Liver (tissue), 3 donors: ENCODE measurements at regions not wholly inside any gene's neighbourhood (a gene's known extent, or its start where the extent isn't known, plus 50 kb on each side); places are given as distances from the start of the nearest gene placed in this dataset.

Experiments used
- FOXA1 ChIP-seq: IDR thresholded peaks from 2 replicates; pipeline ENCODE4 v1.6.1; 2016; ENCODE audit warnings: antibody characterized with exemption
- GABPA ChIP-seq, 2 donors: IDR thresholded peaks in 1 of 2; conservative IDR thresholded peaks in 1 of 2; 2 replicates each; pipeline ENCODE4 v1.6.1; 2016; ENCODE audit warnings: antibody characterized with exemption in 2 of 2, mild to moderate bottlenecking in 1 of 2, moderate library complexity in 1 of 2
- RAD21 ChIP-seq, 2 donors: IDR thresholded peaks; 2 replicates each; pipeline ENCODE4 v1.6.1; 2016; ENCODE audit warnings: antibody characterized with exemption in 2 of 2, mild to moderate bottlenecking in 2 of 2
- RXRA ChIP-seq, 2 donors: IDR thresholded peaks; 2 replicates each; pipeline ENCODE4 v1.6.1; 2017 to 2018; ENCODE audit warnings: antibody characterized with exemption in 2 of 2, mild to moderate bottlenecking in 1 of 2
- TAF1 ChIP-seq: conservative IDR thresholded peaks from 2 replicates; pipeline ENCODE4 v1.6.1; 2016; ENCODE audit warnings: antibody characterized with exemption, mild to moderate bottlenecking
- YY1 ChIP-seq: IDR thresholded peaks from 2 replicates; pipeline ENCODE4 v1.6.1; 2016; ENCODE audit warnings: antibody characterized with exemption, mild to moderate bottlenecking
- TF ChIP-seq, protein P1 (sequence below): fragments of 150-350 bp; IDR thresholded peaks from 2 replicates; pipeline ENCODE4 v1.5.1; 2017; ENCODE audit warnings: improper control_type of control experiment, low read depth, low read length; ENCODE audit not compliant: missing input control
- TF ChIP-seq, protein P2 (sequence below): IDR thresholded peaks from 2 replicates; pipeline ENCODE4 v1.6.1; 2016; ENCODE audit warnings: antibody characterized with exemption
- donor health status: healthy.
- donor health status: healthy.

DNA sequence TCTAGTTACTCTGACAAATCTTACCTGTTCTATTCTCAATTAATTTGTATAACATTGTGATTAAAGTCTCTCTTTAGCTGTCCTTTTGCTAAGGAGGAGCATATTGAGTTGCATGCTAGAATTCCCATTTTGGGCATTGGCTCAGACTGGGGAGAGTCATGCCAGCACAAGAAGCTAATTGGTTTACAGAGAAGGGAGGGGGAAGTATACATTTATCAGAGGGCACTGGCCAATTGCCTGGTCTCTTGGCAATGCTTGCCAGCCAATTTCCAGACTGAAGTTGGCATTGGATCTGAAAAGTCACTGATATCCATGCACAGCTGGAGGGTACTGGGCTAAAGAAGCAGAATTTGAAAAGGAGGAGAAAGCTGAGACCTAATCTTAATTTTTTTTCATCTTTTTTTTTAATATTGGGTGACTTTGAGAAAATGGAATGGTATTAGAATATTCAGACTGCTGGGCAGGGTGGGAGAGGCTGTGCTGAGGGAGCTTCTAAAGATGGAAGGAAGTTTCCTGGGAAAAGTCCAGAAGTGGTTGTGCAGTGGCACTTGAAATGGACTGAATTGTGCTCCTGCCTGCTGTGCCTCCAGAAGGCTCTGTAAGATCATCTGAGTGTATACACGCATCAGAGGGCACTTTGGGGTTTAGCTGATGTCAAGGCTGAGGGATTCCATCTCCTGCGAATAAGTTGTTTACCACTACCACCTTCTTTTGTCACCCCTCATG lies 365.2 kb upstream of the DPH6 start:
- TF ChIP-seq RAD21 (IDR thresholded peaks at IDR 0.05) (no peak), YY1 (no peak), TAF1 (no peak), RXRA (IDR thresholded peaks at IDR 0.05) (no peak), GABPA (IDR thresholded peaks at IDR 0.05 in 1 of 2, conservative IDR thresholded peaks at IDR 0.05 in 1 of 2) (no peak), FOXA1 (no peak)
- TF ChIP-seq, protein P1, sequence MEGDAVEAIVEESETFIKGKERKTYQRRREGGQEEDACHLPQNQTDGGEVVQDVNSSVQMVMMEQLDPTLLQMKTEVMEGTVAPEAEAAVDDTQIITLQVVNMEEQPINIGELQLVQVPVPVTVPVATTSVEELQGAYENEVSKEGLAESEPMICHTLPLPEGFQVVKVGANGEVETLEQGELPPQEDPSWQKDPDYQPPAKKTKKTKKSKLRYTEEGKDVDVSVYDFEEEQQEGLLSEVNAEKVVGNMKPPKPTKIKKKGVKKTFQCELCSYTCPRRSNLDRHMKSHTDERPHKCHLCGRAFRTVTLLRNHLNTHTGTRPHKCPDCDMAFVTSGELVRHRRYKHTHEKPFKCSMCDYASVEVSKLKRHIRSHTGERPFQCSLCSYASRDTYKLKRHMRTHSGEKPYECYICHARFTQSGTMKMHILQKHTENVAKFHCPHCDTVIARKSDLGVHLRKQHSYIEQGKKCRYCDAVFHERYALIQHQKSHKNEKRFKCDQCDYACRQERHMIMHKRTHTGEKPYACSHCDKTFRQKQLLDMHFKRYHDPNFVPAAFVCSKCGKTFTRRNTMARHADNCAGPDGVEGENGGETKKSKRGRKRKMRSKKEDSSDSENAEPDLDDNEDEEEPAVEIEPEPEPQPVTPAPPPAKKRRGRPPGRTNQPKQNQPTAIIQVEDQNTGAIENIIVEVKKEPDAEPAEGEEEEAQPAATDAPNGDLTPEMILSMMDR: no peak
- TF ChIP-seq, protein P2, sequence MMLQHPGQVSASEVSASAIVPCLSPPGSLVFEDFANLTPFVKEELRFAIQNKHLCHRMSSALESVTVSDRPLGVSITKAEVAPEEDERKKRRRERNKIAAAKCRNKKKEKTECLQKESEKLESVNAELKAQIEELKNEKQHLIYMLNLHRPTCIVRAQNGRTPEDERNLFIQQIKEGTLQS: no peak
